SK-N-DZ (cell line): ENCODE measurements at regions not wholly inside any gene's neighbourhood (a gene's known extent, or its start where the extent isn't known, plus 50 kb on each side); places are given as distances from the start of the nearest gene placed in this dataset.

ENCODE experiments used
- small RNA-seq, 2 experiments: library from RNA; depleted of rRNA; stranded (forward); fragments of <200 nt; gene quantifications; one replicate each; pipeline ENCODE3, GENCODE V24; 2014

Small RNAs in the stretch of these regions (small RNA-seq; reads per million reads assigned to genes)
- 0 reads per million in 2 experiments for gene PPIAP57
